Keratinocyte (primary cell): ENCODE measurements at regions not wholly inside any gene's neighbourhood (a gene's known extent, or its start where the extent isn't known, plus 50 kb on each side); places are given as distances from the start of the nearest gene placed in this dataset.

Source experiments
- DNase-seq: peaks from one replicate; pipeline ENCODE4 v3.0.0-alpha.2; 2011; ENCODE audit warnings: low read depth, missing footprints, low spot score
- FAIRE-seq: peaks from 2 replicates; lab custom pipeline; 2011; peaks lifted over from hg19 to GRCh38; lab: Jason Lieb, UNC
- H2AFZ ChIP-seq: 2 replicates; pipeline ENCODE4 v1.6.0; 2012; ENCODE audit warnings: low read length, control low read depth, inconsistent platforms; ENCODE audit not compliant: control insufficient read depth
- H3K27ac ChIP-seq: 2 replicates; pipeline ENCODE4 v1.5.1; 2011; ENCODE audit warnings: low read length; ENCODE audit not compliant: control insufficient read depth, insufficient read depth
- H3K27me3 ChIP-seq: 3 replicates; pipeline ENCODE4 v1.6.0; 2011; ENCODE audit warnings: low read length; ENCODE audit not compliant: control insufficient read depth, insufficient read depth; ENCODE audit errors: extremely low read depth
- H3K36me3 ChIP-seq, 2 experiments: 2 replicates in 1 of 2; 3 replicates in 1 of 2; pipeline ENCODE4 v1.5.1; 2011; ENCODE audit warnings: low read length in 2 of 2, mild to moderate bottlenecking in 1 of 2; ENCODE audit not compliant: control insufficient read depth in 2 of 2, insufficient read depth in 2 of 2; ENCODE audit errors: extremely low read depth in 1 of 2
- H3K4me1 ChIP-seq: 3 replicates; pipeline ENCODE4 v1.5.1; 2011; ENCODE audit warnings: low read length; ENCODE audit not compliant: control insufficient read depth, insufficient read depth; ENCODE audit errors: extremely low read depth
- H3K4me2 ChIP-seq: 3 replicates; pipeline ENCODE4 v1.6.0; 2011; ENCODE audit warnings: low read depth, low read length; ENCODE audit not compliant: control insufficient read depth, insufficient read depth; ENCODE audit errors: extremely low read depth
- H3K4me3 ChIP-seq, 3 experiments: fragments of 200-600 bp in 1 of 3; sonication (generic) in 1 of 3; 2 replicates in 2 of 3; 3 replicates in 1 of 3; pipeline ENCODE4 v1.5.1; 2011 to 2016; ENCODE audit warnings: low read length in 3 of 3, mild to moderate bottlenecking in 3 of 3, control low read depth in 2 of 3, inconsistent platforms in 1 of 3, low read depth in 1 of 3, mixed read lengths in 1 of 3, mixed run types in 1 of 3, moderate library complexity in 1 of 3; ENCODE audit not compliant: control insufficient read depth in 2 of 3, insufficient read depth in 2 of 3; ENCODE audit errors: extremely low read depth in 1 of 3
- H3K79me2 ChIP-seq: 2 replicates; pipeline ENCODE4 v1.6.0; 2012; ENCODE audit warnings: low read length; ENCODE audit not compliant: control insufficient read depth, insufficient read depth
- H3K9ac ChIP-seq: 3 replicates; pipeline ENCODE4 v1.6.0; 2011; ENCODE audit warnings: low read length; ENCODE audit not compliant: control insufficient read depth, insufficient read depth; ENCODE audit errors: extremely low read depth
- H3K9me1 ChIP-seq: 3 replicates; pipeline ENCODE4 v1.6.0; 2011; ENCODE audit warnings: low read length; ENCODE audit not compliant: control insufficient read depth, insufficient read depth; ENCODE audit errors: extremely low read depth
- H3K9me3 ChIP-seq: 2 replicates; pipeline ENCODE4 v1.5.1; 2012; ENCODE audit warnings: low read depth, low read length; ENCODE audit not compliant: control insufficient read depth
- H4K20me1 ChIP-seq: 3 replicates; pipeline ENCODE4 v1.6.0; 2011; ENCODE audit warnings: low read length; ENCODE audit not compliant: control insufficient read depth, insufficient read depth; ENCODE audit errors: extremely low read depth
- EZH2 ChIP-seq: IDR thresholded peaks from one replicate; pipeline ENCODE4 v1.6.1; 2012; ENCODE audit warnings: inconsistent platforms, mild to moderate bottlenecking, low read length, moderate library complexity
- dilution Hi-C: fragments of 300-500 bp; cut with MboI; formaldehyde crosslinking; loops from one replicate; pipeline ENCODE4 v1.7.0; 2020; ENCODE audit warnings: low sequenced_read_pairs; ENCODE audit not compliant: extremely low pct_ligation_motif_present
- TF ChIP-seq, protein P1 (sequence below), 3 experiments: IDR thresholded peaks in 1 of 3; conservative IDR thresholded peaks in 1 of 3; optimal IDR thresholded peaks in 1 of 3; 2 replicates in 2 of 3; 3 replicates in 1 of 3; pipeline versions ENCODE3 to v1.5.1; 2011; ENCODE audit warnings: low read length in 3 of 3, mild to moderate bottlenecking in 3 of 3, moderate library complexity in 2 of 3, control low read depth in 1 of 3, inconsistent platforms in 1 of 3; ENCODE audit not compliant: insufficient read depth in 2 of 3; ENCODE audit errors: extremely low read depth in 1 of 3

DNA sequence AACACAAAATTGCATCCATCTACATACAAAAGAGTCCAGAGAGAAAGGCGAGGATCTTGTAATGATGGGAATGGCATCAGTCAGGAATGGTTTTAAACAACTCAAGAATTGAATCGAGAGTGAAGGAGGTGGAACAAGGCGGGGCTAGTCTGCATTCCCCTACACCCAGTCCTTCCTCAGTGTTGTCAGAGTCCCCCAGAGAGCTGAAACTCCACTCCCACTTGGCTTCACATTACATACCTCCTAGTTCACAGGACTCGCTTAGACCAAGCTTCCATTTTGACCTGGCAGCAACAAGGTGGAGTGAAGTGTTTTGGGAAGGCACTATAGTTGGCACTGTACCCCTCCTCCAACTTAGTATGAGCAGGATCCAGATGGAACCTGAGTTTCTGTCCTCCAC lies 1273.5 kb upstream of the CRIM1 start:
- H3K79me2 ChIP-seq, result no peaks in the 10 kb centered on the region
- H3K27me3 ChIP-seq, result no peaks in the 10 kb centered on the region
- H3K4me1 ChIP-seq, result no peaks in the 10 kb centered on the region
- dilution Hi-C loops, result no loop called here
- no peak for TF ChIP-seq EZH2
- TF ChIP-seq, protein P1, sequence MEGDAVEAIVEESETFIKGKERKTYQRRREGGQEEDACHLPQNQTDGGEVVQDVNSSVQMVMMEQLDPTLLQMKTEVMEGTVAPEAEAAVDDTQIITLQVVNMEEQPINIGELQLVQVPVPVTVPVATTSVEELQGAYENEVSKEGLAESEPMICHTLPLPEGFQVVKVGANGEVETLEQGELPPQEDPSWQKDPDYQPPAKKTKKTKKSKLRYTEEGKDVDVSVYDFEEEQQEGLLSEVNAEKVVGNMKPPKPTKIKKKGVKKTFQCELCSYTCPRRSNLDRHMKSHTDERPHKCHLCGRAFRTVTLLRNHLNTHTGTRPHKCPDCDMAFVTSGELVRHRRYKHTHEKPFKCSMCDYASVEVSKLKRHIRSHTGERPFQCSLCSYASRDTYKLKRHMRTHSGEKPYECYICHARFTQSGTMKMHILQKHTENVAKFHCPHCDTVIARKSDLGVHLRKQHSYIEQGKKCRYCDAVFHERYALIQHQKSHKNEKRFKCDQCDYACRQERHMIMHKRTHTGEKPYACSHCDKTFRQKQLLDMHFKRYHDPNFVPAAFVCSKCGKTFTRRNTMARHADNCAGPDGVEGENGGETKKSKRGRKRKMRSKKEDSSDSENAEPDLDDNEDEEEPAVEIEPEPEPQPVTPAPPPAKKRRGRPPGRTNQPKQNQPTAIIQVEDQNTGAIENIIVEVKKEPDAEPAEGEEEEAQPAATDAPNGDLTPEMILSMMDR (optimal IDR thresholded peaks at IDR 0.05 in 1 of 3, IDR thresholded peaks at IDR 0.05 in 1 of 3, conservative IDR thresholded peaks at IDR 0.05 in 1 of 3; ENCODE audit: extremely low read depth in 1 of 3, insufficient read depth in 2 of 3, low read length in 3 of 3), result no peak
- DNase-seq (no peak), FAIRE-seq (no peak)
- no peaks in the 10 kb centered on the region for H3K9me1 ChIP-seq
- no peak overlapping the region for H3K4me2 ChIP-seq
- H3K4me3 ChIP-seq, result no peak overlapping the region
- no peaks in the 10 kb centered on the region for H3K36me3 ChIP-seq
- H3K9me3 ChIP-seq, result no peaks in the 10 kb centered on the region
- no peak overlapping the region for H3K9ac ChIP-seq
- H3K27ac ChIP-seq, result no peak overlapping the region
- H4K20me1 ChIP-seq, result no peaks in the 10 kb centered on the region
- H2AFZ ChIP-seq, result no peak overlapping the region

DNA sequence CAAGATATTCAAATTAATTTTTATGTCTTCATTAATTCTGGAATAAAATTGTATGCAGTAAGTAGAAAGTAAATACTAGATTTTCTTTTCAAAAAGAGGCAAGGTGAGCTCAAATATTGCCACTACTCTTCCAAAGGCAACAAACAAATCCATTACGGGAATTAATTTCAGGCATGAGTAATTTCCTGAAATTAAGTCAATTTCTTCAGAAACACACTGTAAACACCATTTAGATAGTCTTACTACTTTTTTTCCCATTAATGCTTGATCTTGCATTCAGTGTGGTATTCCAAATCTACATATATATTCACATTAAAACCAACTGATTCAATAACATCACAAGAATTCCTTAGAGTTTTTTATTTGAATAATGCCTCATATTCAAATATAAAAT lies 1274.0 kb upstream of the CRIM1 start:
- TF ChIP-seq EZH2, result no peak
- TF ChIP-seq, protein P1 (optimal IDR thresholded peaks at IDR 0.05 in 1 of 3, IDR thresholded peaks at IDR 0.05 in 1 of 3, conservative IDR thresholded peaks at IDR 0.05 in 1 of 3; ENCODE audit: extremely low read depth in 1 of 3, insufficient read depth in 2 of 3, low read length in 3 of 3), result no peak
- Histone ChIP-seq H3K27me3 (no peaks in the 10 kb centered on the region), H3K9ac (no peak overlapping the region), H3K9me3 (no peaks in the 10 kb centered on the region), H3K27ac (no peak overlapping the region), H4K20me1 (no peaks in the 10 kb centered on the region), H3K36me3 (no peaks in the 10 kb centered on the region), H2AFZ (no peak overlapping the region), H3K4me2 (no peak overlapping the region), H3K4me1 (no peaks in the 10 kb centered on the region), H3K79me2 (no peaks in the 10 kb centered on the region), H3K9me1 (no peaks in the 10 kb centered on the region), H3K4me3 (no peak overlapping the region)
- dilution Hi-C loops, result no loop called here
- FAIRE-seq (no peak), DNase-seq (no peak)
